ENCODE measurements at regions not wholly inside any gene's neighbourhood (a gene's known extent, or its start where the extent isn't known, plus 50 kb on each side); places are given as distances from the start of the nearest gene placed in this dataset.
"Not testable (repeated sequence)": the region's sequence is repeated elsewhere in the genome, so short reads cannot be mapped to it uniquely, and the experiment has no call there.

DNA sequence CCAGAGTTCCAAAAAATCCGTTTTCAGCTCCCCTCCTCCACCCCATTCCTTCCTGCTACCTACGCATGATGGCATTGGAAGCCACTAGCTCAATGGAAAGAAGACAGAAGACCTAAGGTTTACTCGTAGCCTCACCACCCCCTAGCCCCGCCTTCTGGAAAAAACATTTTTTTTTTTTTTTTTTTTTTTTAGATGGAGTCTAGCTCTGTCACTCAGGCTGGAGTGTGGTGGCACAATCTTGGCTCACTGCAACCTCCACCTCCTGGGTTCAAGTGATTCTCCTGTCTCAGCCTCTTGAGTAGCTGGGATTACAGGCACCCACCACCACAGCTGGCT lies 57.2 kb upstream of the APCDD1L start:
- Histone ChIP-seq H3K27me3 (ENCODE audit: control insufficient read depth in 1 of 2, insufficient read depth in 1 of 2, low read length in 2 of 2) (peaks cover 0 to 34% of the 10 kb centered on the region in 2 experiments), H2BK5ac (ENCODE audit: low read depth, low read length, poor library complexity, severe bottlenecking) (peak overlapping the region; percentile 59), H3K27ac (ENCODE audit: low read length, poor library complexity, severe bottlenecking) (peak overlapping the region; percentile 99), H3K4me1 (ENCODE audit: control insufficient read depth, insufficient read depth, low read depth, low read length) (peaks cover 26% of the 10 kb centered on the region)
- DNase-seq; H3K4me2 ChIP-seq (ENCODE audit: low read length, poor library complexity, severe bottlenecking); H2BK12ac ChIP-seq (ENCODE audit: low read length in 2 of 2); H3K79me1 ChIP-seq (replicated peaks; ENCODE audit: low read length, poor library complexity, severe bottlenecking); H2BK120ac ChIP-seq (ENCODE audit: low read depth, low read length); H4K8ac ChIP-seq (ENCODE audit: low read length); H4K91ac ChIP-seq (ENCODE audit: low read length); H3K4me3 ChIP-seq (ENCODE audit: insufficient read depth in 1 of 2, low read depth in 1 of 2, low read length in 2 of 2); H3K23ac ChIP-seq (ENCODE audit: low read length in 2 of 2); H3K9ac ChIP-seq (ENCODE audit: low read length); H3K9me3 ChIP-seq (ENCODE audit: control insufficient read depth, low read length); H2AK5ac ChIP-seq (ENCODE audit: low read length, severe bottlenecking); H2AFZ ChIP-seq (ENCODE audit: low read depth, low read length); H3K4ac ChIP-seq (ENCODE audit: low read depth in 1 of 2, low read length in 2 of 2); H2BK15ac ChIP-seq (ENCODE audit: low read depth, poor library complexity, severe bottlenecking); H3K36me3 ChIP-seq (ENCODE audit: control insufficient read depth in 1 of 2, insufficient read depth in 2 of 2, low read depth in 1 of 2, low read length in 2 of 2); H3K14ac ChIP-seq (ENCODE audit: low read length in 2 of 2); H3K18ac ChIP-seq (ENCODE audit: low read depth in 1 of 2, low read length in 2 of 2): not testable (repeated sequence)
- 20% methylated on average over 2 of the region's 4 CpGs for WGBS

DNA sequence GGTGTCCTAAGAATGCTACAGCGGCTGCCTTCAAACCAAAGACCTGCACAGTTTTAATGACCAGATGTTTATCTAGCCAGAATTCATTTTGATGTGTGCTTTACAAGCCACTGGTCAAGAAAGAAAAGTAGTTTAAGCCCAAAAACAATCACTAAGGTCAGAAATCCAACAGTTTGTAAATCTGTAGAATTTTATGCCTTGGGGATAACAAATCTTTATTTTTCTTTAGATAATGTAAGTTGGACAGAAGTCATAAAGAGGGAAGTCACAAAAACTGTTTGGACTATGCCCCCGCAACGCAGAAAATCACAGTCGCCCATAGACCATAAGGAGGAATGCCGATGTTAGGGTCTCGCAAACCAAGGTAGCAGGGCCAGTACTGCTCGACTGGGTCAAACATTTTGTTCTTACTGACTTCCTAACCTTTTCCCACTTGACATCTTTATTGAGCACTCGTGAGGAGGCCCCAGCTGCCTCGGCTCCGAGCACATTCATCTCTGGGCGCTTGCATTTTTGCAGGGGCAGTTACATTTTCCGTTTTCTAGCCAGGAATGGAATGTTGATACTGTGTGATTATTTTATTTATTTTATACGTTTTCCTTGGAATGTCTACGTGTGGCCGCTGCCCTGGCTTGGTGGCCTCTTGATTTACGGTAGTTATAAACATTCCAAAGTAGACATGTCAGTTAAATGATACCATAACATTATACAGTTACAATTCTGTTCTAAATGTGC lies 56.7 kb upstream of the APCDD1L start:
- Histone ChIP-seq H3K79me1 (replicated peaks; ENCODE audit: low read length, poor library complexity, severe bottlenecking) (no peaks in the 10 kb centered on the region), H3K4me2 (ENCODE audit: low read length, poor library complexity, severe bottlenecking) (peak overlapping the region; percentile 31), H3K4ac (ENCODE audit: low read depth in 1 of 2, low read length in 2 of 2) (no peak overlapping the region), H3K9me3 (ENCODE audit: control insufficient read depth, low read length) (no peaks in the 10 kb centered on the region), H3K14ac (ENCODE audit: low read length in 2 of 2) (no peak overlapping the region), H3K18ac (ENCODE audit: low read depth in 1 of 2, low read length in 2 of 2) (no peak overlapping the region), H3K36me3 (ENCODE audit: control insufficient read depth in 1 of 2, insufficient read depth in 2 of 2, low read depth in 1 of 2, low read length in 2 of 2) (no peaks in the 10 kb centered on the region), H2BK15ac (ENCODE audit: low read depth, poor library complexity, severe bottlenecking) (no peak overlapping the region), H3K4me3 (ENCODE audit: insufficient read depth in 1 of 2, low read depth in 1 of 2, low read length in 2 of 2) (no peak overlapping the region), H4K8ac (ENCODE audit: low read length) (no peak overlapping the region), H3K27me3 (ENCODE audit: control insufficient read depth in 1 of 2, insufficient read depth in 1 of 2, low read length in 2 of 2) (peaks cover 0 to 35% of the 10 kb centered on the region in 2 experiments), H2AFZ (ENCODE audit: low read depth, low read length) (no peak overlapping the region), H2AK5ac (ENCODE audit: low read length, severe bottlenecking) (peak overlapping the region; percentile 89), H3K9ac (ENCODE audit: low read length) (no peak overlapping the region), H2BK5ac (ENCODE audit: low read depth, low read length, poor library complexity, severe bottlenecking) (peak overlapping the region; percentile 91), H3K27ac (ENCODE audit: low read length, poor library complexity, severe bottlenecking) (peak overlapping the region; percentile 99), H2BK12ac (ENCODE audit: low read length in 2 of 2) (no peak overlapping the region), H2BK120ac (ENCODE audit: low read depth, low read length) (no peak overlapping the region), H3K4me1 (ENCODE audit: control insufficient read depth, insufficient read depth, low read depth, low read length) (peaks cover 26% of the 10 kb centered on the region), H3K23ac (ENCODE audit: low read length in 2 of 2) (no peak overlapping the region), H4K91ac (ENCODE audit: low read length) (no peak overlapping the region)
- 26% methylated on average over 11 of the region's 16 CpGs for WGBS
- peak; percentile 60 for DNase-seq

DNA sequence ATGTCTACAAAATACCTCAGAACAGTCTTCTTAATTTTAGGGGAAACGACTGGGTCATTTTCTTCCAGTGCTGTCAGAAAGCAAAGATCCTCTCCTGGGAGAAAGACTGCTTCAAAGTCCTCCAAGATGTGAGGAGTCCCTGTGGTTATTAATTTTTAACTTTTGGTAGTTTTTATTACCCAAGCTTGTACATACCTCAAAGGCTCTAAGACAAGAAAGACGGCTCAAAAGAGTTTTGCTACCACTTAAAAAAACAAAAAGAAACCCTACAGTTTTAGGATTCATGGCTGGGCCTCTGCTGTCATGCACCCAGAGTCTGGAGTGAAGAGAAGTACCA lies 56.1 kb upstream of the APCDD1L start:
- no peak overlapping the region for H3K18ac ChIP-seq (ENCODE audit: low read depth in 1 of 2, low read length in 2 of 2)
- no peak overlapping the region for H2AFZ ChIP-seq (ENCODE audit: low read depth, low read length)
- no peak for DNase-seq
- H3K27ac ChIP-seq (ENCODE audit: low read length, poor library complexity, severe bottlenecking), result peak overlapping the region; percentile 99
- peaks cover 27% of the 10 kb centered on the region for H3K4me1 ChIP-seq (ENCODE audit: control insufficient read depth, insufficient read depth, low read depth, low read length)
- H3K79me1 ChIP-seq (replicated peaks; ENCODE audit: low read length, poor library complexity, severe bottlenecking), result no peaks in the 10 kb centered on the region
- H3K4ac ChIP-seq (ENCODE audit: low read depth in 1 of 2, low read length in 2 of 2), result no peak overlapping the region
- no peak overlapping the region for H3K9ac ChIP-seq (ENCODE audit: low read length)
- no peak overlapping the region for H3K4me3 ChIP-seq (ENCODE audit: insufficient read depth in 1 of 2, low read depth in 1 of 2, low read length in 2 of 2)
- no peaks in the 10 kb centered on the region for H3K36me3 ChIP-seq (ENCODE audit: control insufficient read depth in 1 of 2, insufficient read depth in 2 of 2, low read depth in 1 of 2, low read length in 2 of 2)
- no peak overlapping the region for H3K23ac ChIP-seq (ENCODE audit: low read length in 2 of 2)
- whole genome bisulfite sequencing, result 67% methylated on average over 1 of the region's 2 CpGs
- H2BK12ac ChIP-seq (ENCODE audit: low read length in 2 of 2), result no peak overlapping the region
- H3K9me3 ChIP-seq (ENCODE audit: control insufficient read depth, low read length), result no peaks in the 10 kb centered on the region
- H2BK15ac ChIP-seq (ENCODE audit: low read depth, poor library complexity, severe bottlenecking), result no peak overlapping the region
- no peak overlapping the region for H3K4me2 ChIP-seq (ENCODE audit: low read length, poor library complexity, severe bottlenecking)
- H4K8ac ChIP-seq (ENCODE audit: low read length), result no peak overlapping the region
- peaks cover 0 to 33% of the 10 kb centered on the region in 2 experiments for H3K27me3 ChIP-seq (ENCODE audit: control insufficient read depth in 1 of 2, insufficient read depth in 1 of 2, low read length in 2 of 2)
- H4K91ac ChIP-seq (ENCODE audit: low read length), result no peak overlapping the region
- no peak overlapping the region for H2AK5ac ChIP-seq (ENCODE audit: low read length, severe bottlenecking)
- no peak overlapping the region for H2BK120ac ChIP-seq (ENCODE audit: low read depth, low read length)
- H3K14ac ChIP-seq (ENCODE audit: low read length in 2 of 2), result no peak overlapping the region
- H2BK5ac ChIP-seq (ENCODE audit: low read depth, low read length, poor library complexity, severe bottlenecking), result peak overlapping the region; percentile 91

DNA sequence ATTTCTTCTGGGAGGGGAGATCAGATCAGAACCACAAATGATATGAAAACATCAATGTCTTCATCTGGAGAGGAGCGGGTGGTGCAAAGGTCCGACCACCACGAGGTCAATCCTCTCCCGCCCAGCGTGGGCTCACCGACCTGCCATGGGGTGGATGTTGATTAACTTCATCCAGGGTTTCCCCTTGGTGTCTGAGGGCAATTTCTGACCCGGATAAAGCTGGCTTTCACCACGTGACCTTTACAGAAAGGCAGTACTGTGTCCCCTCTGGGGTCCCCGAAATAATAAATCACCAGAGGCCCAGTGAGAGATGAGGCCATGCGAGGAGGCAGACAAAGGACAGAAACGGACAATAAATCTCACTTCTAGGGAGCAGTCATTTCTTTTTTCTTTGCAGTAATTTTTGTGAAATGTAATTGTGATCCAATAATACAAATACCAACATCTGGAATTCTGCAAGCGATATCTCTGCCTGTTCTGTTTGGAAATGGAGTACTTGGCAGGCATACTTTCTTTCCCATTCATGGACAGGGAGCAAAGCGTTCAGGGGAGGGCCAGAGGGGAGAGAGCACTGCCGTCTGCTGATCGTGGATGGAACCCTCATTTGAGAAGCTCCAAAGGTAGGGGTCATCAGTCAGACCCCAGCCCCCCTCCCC lies 55.1 kb upstream of the APCDD1L start:
- Histone ChIP-seq H2AFZ (ENCODE audit: low read depth, low read length) (no peak overlapping the region), H4K91ac (ENCODE audit: low read length) (no peak overlapping the region), H3K4me1 (ENCODE audit: control insufficient read depth, insufficient read depth, low read depth, low read length) (peaks cover 22% of the 10 kb centered on the region), H2BK12ac (ENCODE audit: low read length in 2 of 2) (no peak overlapping the region), H3K18ac (ENCODE audit: low read depth in 1 of 2, low read length in 2 of 2) (no peak overlapping the region), H3K79me1 (replicated peaks; ENCODE audit: low read length, poor library complexity, severe bottlenecking) (no peaks in the 10 kb centered on the region), H3K27ac (ENCODE audit: low read length, poor library complexity, severe bottlenecking) (peak overlapping the region; percentile 99), H2BK120ac (ENCODE audit: low read depth, low read length) (no peak overlapping the region), H3K23ac (ENCODE audit: low read length in 2 of 2) (no peak overlapping the region), H2BK15ac (ENCODE audit: low read depth, poor library complexity, severe bottlenecking) (no peak overlapping the region), H3K9ac (ENCODE audit: low read length) (peak overlapping the region; percentile 7), H3K4me2 (ENCODE audit: low read length, poor library complexity, severe bottlenecking) (no peak overlapping the region), H3K14ac (ENCODE audit: low read length in 2 of 2) (no peak overlapping the region), H3K27me3 (ENCODE audit: control insufficient read depth in 1 of 2, insufficient read depth in 1 of 2, low read length in 2 of 2) (peaks cover 0 to 27% of the 10 kb centered on the region in 2 experiments), H3K4ac (ENCODE audit: low read depth in 1 of 2, low read length in 2 of 2) (no peak overlapping the region), H3K36me3 (ENCODE audit: control insufficient read depth in 1 of 2, insufficient read depth in 2 of 2, low read depth in 1 of 2, low read length in 2 of 2) (no peaks in the 10 kb centered on the region), H4K8ac (ENCODE audit: low read length) (no peak overlapping the region), H3K4me3 (ENCODE audit: insufficient read depth in 1 of 2, low read depth in 1 of 2, low read length in 2 of 2) (no peak overlapping the region), H3K9me3 (ENCODE audit: control insufficient read depth, low read length) (no peaks in the 10 kb centered on the region), H2AK5ac (ENCODE audit: low read length, severe bottlenecking) (peak overlapping the region; percentile 83), H2BK5ac (ENCODE audit: low read depth, low read length, poor library complexity, severe bottlenecking) (no peak overlapping the region)
- no peak for DNase-seq
- 76% methylated on average over 12 of the region's 15 CpGs for WGBS

Measured in mesenchymal stem cell (in vitro differentiated cells and primary cell).